ENCODE measurements at regions not wholly inside any gene's neighbourhood (a gene's known extent, or its start where the extent isn't known, plus 50 kb on each side); places are given as distances from the start of the nearest gene placed in this dataset.
A peak's percentile ranks its signal among the peaks of the same experiment; 100 is the strongest.

GRCh38 chr2:136392897-136393505 is 275.1 kb upstream of the CXCR4 start:
- H3K4me3 ChIP-seq (ENCODE audit: low read depth, low read length) = no peak overlapping the region
- TF ChIP-seq CTCF (IDR thresholded peaks at IDR 0.05; ENCODE audit: borderline replicate concordance, insufficient read depth, low read depth, low read length) = no peak

- no peak overlapping the region for H3K4me3 ChIP-seq (ENCODE audit: low read depth, low read length)
- TF ChIP-seq CTCF (IDR thresholded peaks at IDR 0.05; ENCODE audit: borderline replicate concordance, insufficient read depth, low read depth, low read length) = no peak
These were observed 271.9 kb upstream of the CXCR4 start for GRCh38 chr2:136389809-136390208.

GRCh38 chr2:136386046-136386445 is 268.1 kb upstream of the CXCR4 start:
- TF ChIP-seq CTCF (IDR thresholded peaks at IDR 0.05; ENCODE audit: borderline replicate concordance, insufficient read depth, low read depth, low read length) = no peak

GRCh38 chr2:136384531-136385303 is 266.8 kb upstream of the CXCR4 start:
- H3K4me3 ChIP-seq (ENCODE audit: low read depth, low read length) = no peak overlapping the region
- peak; percentile 84 for TF ChIP-seq CTCF (IDR thresholded peaks at IDR 0.05; ENCODE audit: borderline replicate concordance, insufficient read depth, low read depth, low read length)

More at GRCh38 chr2:136386046-136386445, 268.1 kb upstream of the CXCR4 start:
- no peak overlapping the region for H3K4me3 ChIP-seq (ENCODE audit: low read depth, low read length)

- no peak for TF ChIP-seq CTCF (IDR thresholded peaks at IDR 0.05; ENCODE audit: borderline replicate concordance, insufficient read depth, low read depth, low read length)
- H3K4me3 ChIP-seq (ENCODE audit: low read depth, low read length) = no peak overlapping the region
These were observed 265.2 kb upstream of the CXCR4 start for GRCh38 chr2:136383167-136383566.

- no peak overlapping the region for H3K4me3 ChIP-seq (ENCODE audit: low read depth, low read length)
- TF ChIP-seq CTCF (IDR thresholded peaks at IDR 0.05; ENCODE audit: borderline replicate concordance, insufficient read depth, low read depth, low read length) = no peak
These were observed 264.0 kb upstream of the CXCR4 start for GRCh38 chr2:136381722-136382633.
